ENCODE measurements at regions not wholly inside any gene's neighbourhood (a gene's known extent, or its start where the extent isn't known, plus 50 kb on each side); places are given as distances from the start of the nearest gene placed in this dataset.

DNA sequence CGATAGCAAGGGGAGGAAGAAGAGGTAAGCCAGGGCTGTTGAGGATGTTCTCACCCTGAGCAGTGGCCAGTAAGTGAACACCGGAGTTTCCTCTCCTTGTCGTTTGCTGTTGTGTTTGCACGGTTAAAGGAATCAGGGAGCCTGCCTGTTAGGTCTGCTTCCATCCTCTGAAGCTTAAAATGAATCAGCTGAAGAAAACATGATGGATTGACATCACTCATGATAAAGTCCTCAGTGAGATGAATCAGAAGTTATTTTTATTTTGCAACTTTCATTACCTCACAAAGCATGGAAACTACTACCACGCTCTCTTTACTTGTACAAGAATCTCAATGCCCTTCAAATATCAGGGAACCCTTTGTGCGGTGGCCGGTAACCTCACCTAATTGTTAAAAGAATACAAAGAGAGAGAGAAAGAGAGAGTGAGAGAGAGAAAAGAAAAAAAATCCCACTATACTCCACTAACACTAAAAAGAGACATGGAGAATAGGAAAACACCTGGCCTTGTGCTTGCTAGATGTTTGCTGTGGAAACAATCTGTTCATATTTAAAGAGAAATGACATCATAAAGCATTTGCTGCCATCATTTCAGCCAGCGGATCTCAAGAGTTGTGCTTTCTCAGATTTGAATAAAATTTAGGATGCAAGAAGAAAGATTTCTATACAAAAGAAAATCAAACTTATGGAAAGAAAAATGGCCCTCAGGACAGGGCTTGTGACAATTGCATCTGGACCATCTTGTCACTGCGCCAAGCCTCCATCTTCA, 441.6 kb upstream of the SALL1 start:
- Histone ChIP-seq H3K27me3 (ENCODE audit: control insufficient read depth, insufficient read depth, low read length) (no peaks in the 10 kb centered on the region), H3K36me3 (ENCODE audit: control insufficient read depth, insufficient read depth, low read length) (no peaks in the 10 kb centered on the region), H3K4me1 (ENCODE audit: control insufficient read depth, insufficient read depth, low read length) (no peaks in the 10 kb centered on the region), H3K4me3 (ENCODE audit: low read depth, low read length) (no peak overlapping the region), H3K9me3 (ENCODE audit: control insufficient read depth, insufficient read depth, low read length) (no peaks in the 10 kb centered on the region), H3K27ac (ENCODE audit: low read depth, low read length) (no peak overlapping the region)
- WGBS (ENCODE audit: insufficient coverage), result 24% methylated on average over 3 of the region's 9 CpGs
- DNase-seq (ENCODE audit: low read depth in 4 of 6, low spot score in 6 of 6), result peak in 1 of 6 donors; percentile 16

DNA sequence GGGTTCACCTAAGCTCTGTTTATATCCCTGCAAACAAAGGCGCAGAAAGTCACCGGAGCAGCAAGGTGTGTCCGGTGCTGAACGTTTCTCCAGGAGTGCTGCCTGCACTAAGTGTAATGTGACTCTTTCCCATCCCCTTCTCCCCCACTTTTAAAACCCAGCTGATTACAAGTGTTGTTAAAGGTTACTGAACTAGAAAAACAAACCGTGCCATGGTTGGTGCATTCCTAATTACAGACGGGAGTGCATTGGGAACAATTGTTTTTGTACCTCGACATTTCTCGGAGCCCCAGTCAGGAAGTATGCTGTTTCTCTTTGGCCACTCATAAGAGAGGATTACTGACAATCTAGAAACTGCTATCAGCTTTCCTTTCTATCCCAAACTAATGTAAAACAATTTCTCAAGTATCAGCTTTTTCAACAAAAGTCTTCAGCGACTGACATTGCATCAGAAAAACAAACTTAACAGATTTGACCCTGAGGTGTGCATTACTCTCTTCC, 441.0 kb upstream of the SALL1 start:
- H3K36me3 ChIP-seq (ENCODE audit: control insufficient read depth, insufficient read depth, low read length), result no peaks in the 10 kb centered on the region
- H3K9me3 ChIP-seq (ENCODE audit: control insufficient read depth, insufficient read depth, low read length), result no peaks in the 10 kb centered on the region
- H3K27me3 ChIP-seq (ENCODE audit: control insufficient read depth, insufficient read depth, low read length), result no peaks in the 10 kb centered on the region
- WGBS (ENCODE audit: insufficient coverage), result 10% methylated on average over 4 of the region's 9 CpGs
- DNase-seq (ENCODE audit: low read depth in 4 of 6, low spot score in 6 of 6), result no peak
- no peaks in the 10 kb centered on the region for H3K4me1 ChIP-seq (ENCODE audit: control insufficient read depth, insufficient read depth, low read length)
- no peak overlapping the region for H3K4me3 ChIP-seq (ENCODE audit: low read depth, low read length)
- H3K27ac ChIP-seq (ENCODE audit: low read depth, low read length), result no peak overlapping the region

DNA sequence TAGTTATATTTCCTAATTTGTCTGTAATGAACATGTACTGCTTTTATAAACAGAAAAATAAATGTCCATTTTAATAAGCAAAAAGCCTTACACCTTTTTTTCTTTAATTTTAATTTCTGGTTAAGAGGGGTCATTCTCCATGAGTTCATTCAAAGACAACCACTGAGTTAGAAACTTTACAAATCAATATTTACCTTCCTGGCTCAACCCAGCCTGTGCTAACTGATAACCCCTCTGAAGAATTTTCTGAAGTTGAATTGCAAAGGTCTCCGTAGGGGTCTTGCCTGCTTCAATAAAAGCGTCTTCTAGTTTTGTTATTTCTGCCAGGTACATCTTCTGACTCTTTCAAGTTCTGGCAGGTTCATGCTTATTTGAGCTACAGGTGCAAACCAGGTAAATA, 440.4 kb upstream of the SALL1 start:
- no peaks in the 10 kb centered on the region for H3K36me3 ChIP-seq (ENCODE audit: control insufficient read depth, insufficient read depth, low read length)
- H3K9me3 ChIP-seq (ENCODE audit: control insufficient read depth, insufficient read depth, low read length), result no peaks in the 10 kb centered on the region
- no peaks in the 10 kb centered on the region for H3K27me3 ChIP-seq (ENCODE audit: control insufficient read depth, insufficient read depth, low read length)
- DNase-seq (ENCODE audit: low read depth in 4 of 6, low spot score in 6 of 6), result no peak
- H3K4me3 ChIP-seq (ENCODE audit: low read depth, low read length), result no peak overlapping the region
- no peak overlapping the region for H3K27ac ChIP-seq (ENCODE audit: low read depth, low read length)
- 53% methylated on average over 2 of the region's 2 CpGs for WGBS (ENCODE audit: insufficient coverage)
- H3K4me1 ChIP-seq (ENCODE audit: control insufficient read depth, insufficient read depth, low read length), result no peaks in the 10 kb centered on the region

DNA sequence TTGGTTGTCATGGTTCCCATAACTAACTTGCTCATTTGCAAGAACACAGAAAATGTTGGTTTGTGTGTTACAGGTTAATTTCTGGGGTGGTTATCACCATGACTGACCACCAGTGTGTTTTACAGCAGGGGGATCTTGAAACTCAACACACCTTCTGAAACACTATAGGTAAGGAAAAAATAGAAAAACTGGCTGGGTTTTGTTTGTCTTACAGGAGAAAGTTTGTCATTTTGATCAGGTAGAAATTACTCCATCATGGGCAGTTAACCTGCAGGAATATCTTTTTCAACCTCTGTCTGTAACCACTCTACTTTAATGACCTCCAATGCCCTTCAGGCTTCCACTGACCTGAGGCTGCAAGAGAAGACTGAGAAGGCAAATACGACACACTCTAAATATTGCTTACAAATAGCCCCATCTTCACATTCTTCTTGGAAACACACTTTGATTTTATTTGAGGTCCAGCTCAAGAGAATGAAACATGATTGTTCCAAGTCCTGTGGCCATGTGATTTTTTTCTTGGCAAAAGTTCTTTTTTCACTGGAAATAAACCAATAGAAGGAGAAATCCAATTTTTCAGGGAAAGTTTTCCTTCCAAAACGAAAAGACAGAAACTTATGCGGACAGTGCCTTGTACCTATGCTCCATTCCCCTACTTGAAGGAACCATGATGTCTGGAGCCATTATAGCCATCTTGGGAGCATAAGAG, 428.7 kb upstream of the SALL1 start:
- 90% methylated on average over 2 of the region's 3 CpGs for WGBS (ENCODE audit: insufficient coverage)
- no peak for DNase-seq (ENCODE audit: low read depth in 4 of 6, low spot score in 6 of 6)

DNA sequence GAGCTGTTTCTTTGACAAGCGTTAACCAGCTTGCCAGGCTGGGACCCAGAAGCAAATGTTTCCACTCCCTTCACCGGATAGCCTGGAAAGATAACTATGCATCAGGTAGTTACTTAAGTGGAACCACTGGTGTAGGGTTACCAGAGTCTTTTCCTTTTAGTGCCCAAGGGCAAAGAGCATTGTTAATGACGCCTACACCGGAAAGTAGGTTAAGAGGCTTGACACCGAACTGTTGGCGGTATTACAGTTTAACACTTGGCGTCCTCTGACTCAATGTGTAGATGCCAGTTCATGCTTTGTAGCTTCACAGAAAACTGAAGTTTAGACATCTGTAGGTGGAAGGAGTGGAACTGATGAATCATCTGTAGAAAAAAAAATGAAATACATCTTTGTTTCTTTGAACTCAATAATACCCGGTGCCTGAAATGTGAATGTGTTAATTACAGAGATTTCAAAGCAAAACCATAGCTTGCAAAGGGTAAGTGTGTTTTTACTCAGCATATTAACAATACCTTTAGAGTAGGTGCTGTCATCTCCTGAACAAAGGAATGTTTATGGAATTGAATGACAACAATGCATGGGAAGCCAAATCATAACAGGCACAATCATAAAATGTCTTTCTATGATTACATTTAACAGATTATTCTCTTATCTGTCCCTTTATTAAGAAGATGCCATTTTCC, 426.7 kb upstream of the SALL1 start:
- H3K9me3 ChIP-seq (ENCODE audit: control insufficient read depth, insufficient read depth, low read length), result no peaks in the 10 kb centered on the region
- H3K27ac ChIP-seq (ENCODE audit: low read depth, low read length), result no peak overlapping the region
- no peaks in the 10 kb centered on the region for H3K4me1 ChIP-seq (ENCODE audit: control insufficient read depth, insufficient read depth, low read length)
- no peak for DNase-seq (ENCODE audit: low read depth in 4 of 6, low spot score in 6 of 6)
- H3K36me3 ChIP-seq (ENCODE audit: control insufficient read depth, insufficient read depth, low read length), result no peaks in the 10 kb centered on the region
- H3K4me3 ChIP-seq (ENCODE audit: low read depth, low read length), result no peak overlapping the region
- WGBS (ENCODE audit: insufficient coverage), result 85% methylated on average over 3 of the region's 8 CpGs
- H3K27me3 ChIP-seq (ENCODE audit: control insufficient read depth, insufficient read depth, low read length), result no peaks in the 10 kb centered on the region

More for the DNA sequence above, 428.7 kb upstream of the SALL1 start:
- Histone ChIP-seq H3K4me3 (ENCODE audit: low read depth, low read length) (no peak overlapping the region), H3K4me1 (ENCODE audit: control insufficient read depth, insufficient read depth, low read length) (no peaks in the 10 kb centered on the region), H3K27me3 (ENCODE audit: control insufficient read depth, insufficient read depth, low read length) (no peaks in the 10 kb centered on the region), H3K27ac (ENCODE audit: low read depth, low read length) (no peak overlapping the region), H3K36me3 (ENCODE audit: control insufficient read depth, insufficient read depth, low read length) (no peaks in the 10 kb centered on the region), H3K9me3 (ENCODE audit: control insufficient read depth, insufficient read depth, low read length) (no peaks in the 10 kb centered on the region)

DNA sequence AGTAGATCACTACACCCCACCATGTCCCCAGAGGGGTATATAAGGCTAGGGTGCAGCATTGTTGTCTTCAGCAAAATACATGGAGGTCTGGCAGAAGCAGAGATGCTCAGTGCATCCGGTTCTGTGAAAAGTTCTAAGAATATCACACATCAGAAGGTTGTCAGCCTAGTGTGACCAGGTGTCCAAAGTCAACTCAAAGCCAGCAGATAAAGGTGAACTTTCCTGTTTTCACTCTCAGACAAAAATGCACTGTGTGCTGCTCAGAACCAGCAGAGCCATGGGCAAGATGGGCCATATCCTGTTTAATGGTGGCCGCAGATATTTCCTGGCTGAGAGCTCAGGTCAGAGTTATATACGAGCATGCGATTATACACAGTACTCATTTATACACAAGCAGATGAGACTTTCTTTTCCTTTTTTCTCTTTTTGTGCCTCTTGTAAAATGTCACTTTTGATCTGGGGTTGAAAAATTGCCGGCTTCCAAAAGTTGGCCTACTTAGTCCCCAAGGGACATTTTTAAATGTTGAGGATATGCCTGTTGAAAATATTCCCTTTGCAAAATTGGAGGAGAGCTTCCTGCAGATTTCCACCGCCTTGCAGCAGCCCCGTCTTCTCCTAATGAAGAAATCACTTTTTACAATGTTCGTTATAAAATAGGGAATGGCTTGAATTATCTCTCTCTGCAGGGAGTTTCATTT, 425.6 kb upstream of the SALL1 start:
- no peak overlapping the region for H3K4me3 ChIP-seq (ENCODE audit: low read depth, low read length)
- H3K9me3 ChIP-seq (ENCODE audit: control insufficient read depth, insufficient read depth, low read length), result no peaks in the 10 kb centered on the region
- no peak for DNase-seq (ENCODE audit: low read depth in 4 of 6, low spot score in 6 of 6)
- H3K27me3 ChIP-seq (ENCODE audit: control insufficient read depth, insufficient read depth, low read length), result no peaks in the 10 kb centered on the region
- no peaks in the 10 kb centered on the region for H3K36me3 ChIP-seq (ENCODE audit: control insufficient read depth, insufficient read depth, low read length)
- no peaks in the 10 kb centered on the region for H3K4me1 ChIP-seq (ENCODE audit: control insufficient read depth, insufficient read depth, low read length)
- 100% methylated on average over 1 of the region's 8 CpGs for WGBS (ENCODE audit: insufficient coverage)
- H3K27ac ChIP-seq (ENCODE audit: low read depth, low read length), result no peak overlapping the region

DNA sequence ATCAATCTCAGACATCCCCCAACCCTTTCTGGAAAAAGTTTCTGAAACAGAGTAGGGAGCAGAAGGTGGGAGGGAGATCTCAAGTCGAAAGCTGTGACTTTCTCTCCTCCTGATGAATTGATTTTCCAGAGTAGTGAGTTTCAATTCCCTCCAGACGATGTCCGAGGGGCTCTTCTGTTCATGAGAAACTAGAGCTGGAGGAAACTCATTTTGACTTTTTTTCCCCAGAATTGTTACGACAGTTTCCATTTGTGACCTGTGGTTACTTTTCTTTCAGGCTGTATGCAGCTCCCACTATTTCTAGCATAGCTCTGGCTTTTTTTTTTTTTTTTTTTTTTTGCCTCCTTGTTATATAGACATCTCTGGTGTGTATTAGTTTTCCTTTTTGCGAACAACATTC, 422.1 kb upstream of the SALL1 start:
- no peaks in the 10 kb centered on the region for H3K36me3 ChIP-seq (ENCODE audit: control insufficient read depth, insufficient read depth, low read length)
- no peak for DNase-seq (ENCODE audit: low read depth in 4 of 6, low spot score in 6 of 6)
- no peaks in the 10 kb centered on the region for H3K9me3 ChIP-seq (ENCODE audit: control insufficient read depth, insufficient read depth, low read length)
- H3K27me3 ChIP-seq (ENCODE audit: control insufficient read depth, insufficient read depth, low read length), result no peaks in the 10 kb centered on the region
- no peak overlapping the region for H3K4me3 ChIP-seq (ENCODE audit: low read depth, low read length)
- WGBS (ENCODE audit: insufficient coverage), result no CpG with 5 or more reads among the region's 5 CpGs
- no peaks in the 10 kb centered on the region for H3K4me1 ChIP-seq (ENCODE audit: control insufficient read depth, insufficient read depth, low read length)
- H3K27ac ChIP-seq (ENCODE audit: low read depth, low read length), result no peak overlapping the region

DNA sequence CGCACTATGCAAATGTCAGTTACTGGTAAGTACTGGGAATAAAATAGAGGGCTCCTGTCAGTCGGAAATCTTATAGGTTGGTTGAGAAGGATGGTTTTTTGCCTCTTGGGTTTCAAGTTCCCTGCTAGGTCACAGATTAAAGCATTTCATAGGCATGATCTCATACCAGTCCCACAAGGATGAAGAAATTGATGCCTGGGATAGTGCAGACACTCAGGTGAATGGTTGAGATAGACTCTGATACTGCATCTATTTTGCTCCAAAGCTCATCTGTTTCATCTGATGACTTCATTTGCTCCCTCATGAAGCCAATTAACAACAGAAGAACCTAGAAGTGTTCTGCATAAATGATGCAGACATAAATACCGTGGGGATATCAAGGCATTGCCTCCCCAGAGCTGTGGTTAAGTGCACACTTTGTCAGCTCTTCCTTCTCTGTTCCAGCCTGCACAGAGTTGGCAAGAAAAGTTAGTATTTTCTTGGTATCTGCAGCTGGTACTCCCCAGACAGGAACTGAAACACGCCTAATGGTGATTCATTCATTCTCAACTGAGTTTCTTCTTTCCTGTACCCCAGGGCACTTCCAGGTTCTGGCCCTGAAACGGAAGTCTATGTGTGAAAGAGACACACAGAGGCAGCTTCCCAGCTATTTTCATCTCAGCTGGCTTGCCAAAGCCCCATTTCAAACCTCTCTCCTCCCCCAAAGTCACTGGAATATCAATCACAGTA, 418.3 kb upstream of the SALL1 start:
- no peak overlapping the region for H3K27ac ChIP-seq (ENCODE audit: low read depth, low read length)
- no peaks in the 10 kb centered on the region for H3K36me3 ChIP-seq (ENCODE audit: control insufficient read depth, insufficient read depth, low read length)
- H3K4me1 ChIP-seq (ENCODE audit: control insufficient read depth, insufficient read depth, low read length), result no peaks in the 10 kb centered on the region
- no peaks in the 10 kb centered on the region for H3K9me3 ChIP-seq (ENCODE audit: control insufficient read depth, insufficient read depth, low read length)
- peak in 1 of 6 donors; percentile 14 for DNase-seq (ENCODE audit: low read depth in 4 of 6, low spot score in 6 of 6)
- no peak overlapping the region for H3K4me3 ChIP-seq (ENCODE audit: low read depth, low read length)
- H3K27me3 ChIP-seq (ENCODE audit: control insufficient read depth, insufficient read depth, low read length), result no peaks in the 10 kb centered on the region
- 69% methylated on average over 3 of the region's 5 CpGs for WGBS (ENCODE audit: insufficient coverage)

DNA sequence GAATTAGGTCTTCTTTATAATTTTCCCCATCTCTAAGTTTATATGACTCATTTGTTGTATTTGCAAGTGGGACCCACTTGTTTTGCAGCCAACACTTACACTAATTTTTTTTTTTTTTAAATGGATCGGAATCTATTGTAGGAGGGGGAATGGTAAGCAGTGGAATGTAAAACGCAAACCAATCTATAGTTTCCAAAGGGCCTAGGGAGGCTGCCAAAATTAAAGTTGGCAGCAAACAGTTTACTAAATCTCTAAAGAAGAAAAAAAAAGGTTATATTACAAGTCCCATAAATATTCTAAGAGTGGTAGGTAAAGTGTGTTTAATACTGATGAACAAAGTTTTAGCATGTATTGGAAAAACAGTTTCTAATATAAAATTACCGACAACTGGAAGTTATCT, 416.8 kb upstream of the SALL1 start:
- Histone ChIP-seq H3K27ac (ENCODE audit: low read depth, low read length) (no peak overlapping the region), H3K4me1 (ENCODE audit: control insufficient read depth, insufficient read depth, low read length) (no peaks in the 10 kb centered on the region), H3K4me3 (ENCODE audit: low read depth, low read length) (no peak overlapping the region), H3K27me3 (ENCODE audit: control insufficient read depth, insufficient read depth, low read length) (no peaks in the 10 kb centered on the region), H3K9me3 (ENCODE audit: control insufficient read depth, insufficient read depth, low read length) (no peaks in the 10 kb centered on the region), H3K36me3 (ENCODE audit: control insufficient read depth, insufficient read depth, low read length) (no peaks in the 10 kb centered on the region)
- DNase-seq (ENCODE audit: low read depth in 4 of 6, low spot score in 6 of 6), result no peak
- WGBS (ENCODE audit: insufficient coverage), result no CpG with 5 or more reads among the region's 3 CpGs
